IPS-18c (cell line): ENCODE measurements at regions not wholly inside any gene's neighbourhood (a gene's known extent, or its start where the extent isn't known, plus 50 kb on each side); places are given as distances from the start of the nearest gene placed in this dataset.

ENCODE experiments used
- H3K4me3 ChIP-seq: 2 replicates; pipeline ENCODE4 v1.7.0; 2013; ENCODE audit warnings: low read depth, mild to moderate bottlenecking, low read length, moderate library complexity; ENCODE audit not compliant: insufficient read depth
- H3K9me3 ChIP-seq: one replicate; pipeline ENCODE4 v1.6.1; 2013; ENCODE audit warnings: mild to moderate bottlenecking, low read length, moderate library complexity; ENCODE audit not compliant: control insufficient read depth, insufficient read depth

- Histone ChIP-seq H3K4me3 (no peak overlapping the region), H3K9me3 (no peaks in the 10 kb centered on the region)
These were observed 78.2 kb upstream of the TJP1 start for GRCh38 chr15:29900237-29901189.

GRCh38 chr15:29896062-29896461 lies 73.8 kb upstream of the TJP1 start:
- H3K4me3 ChIP-seq = no peak overlapping the region
- peaks cover 3% of the 10 kb centered on the region for H3K9me3 ChIP-seq

GRCh38 chr15:29891096-29891457 lies 68.8 kb upstream of the TJP1 start:
- Histone ChIP-seq H3K4me3 (no peak overlapping the region), H3K9me3 (peaks cover 3% of the 10 kb centered on the region)

GRCh38 chr15:29890336-29891095 lies 68.2 kb upstream of the TJP1 start:
- H3K9me3 ChIP-seq = peaks cover 3% of the 10 kb centered on the region
- H3K4me3 ChIP-seq = no peak overlapping the region

- no peak overlapping the region for H3K4me3 ChIP-seq
- H3K9me3 ChIP-seq = peaks cover 3% of the 10 kb centered on the region
These were observed 67.5 kb upstream of the TJP1 start for GRCh38 chr15:29889542-29890329.

- H3K9me3 ChIP-seq = peaks cover 3% of the 10 kb centered on the region
- no peak overlapping the region for H3K4me3 ChIP-seq
These were observed 66.4 kb upstream of the TJP1 start for GRCh38 chr15:29888646-29889045.

- Histone ChIP-seq H3K4me3 (no peak overlapping the region), H3K9me3 (peaks cover 3% of the 10 kb centered on the region)
These were observed 65.5 kb upstream of the TJP1 start for GRCh38 chr15:29887721-29888120.

GRCh38 chr15:29885183-29885582 lies 62.9 kb upstream of the TJP1 start:
- Histone ChIP-seq H3K4me3 (no peak overlapping the region), H3K9me3 (no peaks in the 10 kb centered on the region)

- H3K4me3 ChIP-seq = no peak overlapping the region
- H3K9me3 ChIP-seq = no peaks in the 10 kb centered on the region
These were observed 60.9 kb upstream of the TJP1 start for GRCh38 chr15:29883126-29883525.

- Histone ChIP-seq H3K9me3 (no peaks in the 10 kb centered on the region), H3K4me3 (no peak overlapping the region)
These were observed 58.6 kb upstream of the TJP1 start for GRCh38 chr15:29880886-29881285.

GRCh38 chr15:29880341-29880740 lies 58.1 kb upstream of the TJP1 start:
- Histone ChIP-seq H3K4me3 (no peak overlapping the region), H3K9me3 (no peaks in the 10 kb centered on the region)

- Histone ChIP-seq H3K4me3 (no peak overlapping the region), H3K9me3 (no peaks in the 10 kb centered on the region)
These were observed 52.7 kb upstream of the TJP1 start for GRCh38 chr15:29874977-29875376.

GRCh38 chr15:29873947-29874411 lies 51.7 kb upstream of the TJP1 start:
- no peaks in the 10 kb centered on the region for H3K9me3 ChIP-seq
- no peak overlapping the region for H3K4me3 ChIP-seq

- Histone ChIP-seq H3K9me3 (no peaks in the 10 kb centered on the region), H3K4me3 (no peak overlapping the region)
These were observed 51.0 kb upstream of the TJP1 start for GRCh38 chr15:29873264-29873663.

GRCh38 chr15:29872716-29873115 lies 50.4 kb upstream of the TJP1 start:
- no peak overlapping the region for H3K4me3 ChIP-seq
- no peaks in the 10 kb centered on the region for H3K9me3 ChIP-seq
